B cell (primary cell): ENCODE measurements at regions not wholly inside any gene's neighbourhood (a gene's known extent, or its start where the extent isn't known, plus 50 kb on each side); places are given as distances from the start of the nearest gene placed in this dataset.

Experiments
- CTCF ChIP-seq: fragments of 200-600 bp; IDR thresholded peaks from one replicate; pipeline ENCODE4 v1.8.0; 2022; ENCODE audit warnings: antibody characterized with exemption, mild to moderate bottlenecking
- EZH2 ChIP-seq: IDR thresholded peaks from 2 replicates; pipeline ENCODE4 v1.6.1; 2012; ENCODE audit warnings: borderline replicate concordance, low read depth, mild to moderate bottlenecking, moderate library complexity, low read length; ENCODE audit not compliant: insufficient read depth, poor library complexity, severe bottlenecking

- no peak for TF ChIP-seq CTCF
- TF ChIP-seq EZH2 = no peak
Observed at GRCh38 chr15:93165734-93166470, 76.9 kb upstream of the RGMA start.
